Fibroblast of mammary gland (primary cell): ENCODE measurements at regions not wholly inside any gene's neighbourhood (a gene's known extent, or its start where the extent isn't known, plus 50 kb on each side); places are given as distances from the start of the nearest gene placed in this dataset.
"Not testable (repeated sequence)": the region's sequence is repeated elsewhere in the genome, so short reads cannot be mapped to it uniquely, and the experiment has no call there.

Experiments used
- DNase-seq: peaks from one replicate; pipeline ENCODE4 v3.0.0-alpha.2; 2010; ENCODE audit warnings: low read depth
- H3K4me3 ChIP-seq: 2 replicates; pipeline ENCODE4 v1.5.1; 2011; ENCODE audit warnings: low read depth, mild to moderate bottlenecking, low read length, moderate library complexity; ENCODE audit not compliant: control insufficient read depth
- CTCF ChIP-seq: conservative IDR thresholded peaks from 2 replicates; pipeline ENCODE4 v1.5.1; 2011; ENCODE audit warnings: low read depth, low read length, inconsistent platforms; ENCODE audit not compliant: control insufficient read depth, insufficient read depth

- DNase-seq = no peak
- H3K4me3 ChIP-seq = no peak overlapping the region
- no peak for TF ChIP-seq CTCF
These were observed 181.8 kb upstream of the CCNH start for GRCh38 chr5:87594566-87594965.

GRCh38 chr5:87589587-87589986 is 176.9 kb upstream of the CCNH start:
- DNase-seq = no peak
- no peak for TF ChIP-seq CTCF
- H3K4me3 ChIP-seq = no peak overlapping the region

- DNase-seq = no peak
- no peak for TF ChIP-seq CTCF
- H3K4me3 ChIP-seq = no peak overlapping the region
These were observed 175.6 kb upstream of the CCNH start for GRCh38 chr5:87588316-87588715.

GRCh38 chr5:87583704-87584103 is 171.0 kb upstream of the CCNH start:
- DNase-seq, H3K4me3 ChIP-seq: not testable (repeated sequence)

GRCh38 chr5:87582149-87582548 is 169.4 kb upstream of the CCNH start:
- no peak for DNase-seq
- H3K4me3 ChIP-seq = no peak overlapping the region

GRCh38 chr5:87581661-87582060 is 168.9 kb upstream of the CCNH start:
- no peak for TF ChIP-seq CTCF
- no peak overlapping the region for H3K4me3 ChIP-seq
- no peak for DNase-seq

More at GRCh38 chr5:87582149-87582548, 169.4 kb upstream of the CCNH start:
- TF ChIP-seq CTCF = no peak

- H3K4me3 ChIP-seq = no peak overlapping the region
- DNase-seq = no peak
- no peak for TF ChIP-seq CTCF
These were observed 166.9 kb upstream of the CCNH start for GRCh38 chr5:87579678-87580077.
